Stomach (tissue), 8 donors: ENCODE measurements at regions not wholly inside any gene's neighbourhood (a gene's known extent, or its start where the extent isn't known, plus 50 kb on each side); places are given as distances from the start of the nearest gene placed in this dataset.

Experiments
- DNase-seq, 2 donors: peaks; one replicate each; pipeline versions ENCODE4 v3.0.0 to v3.0.0-alpha.2; 2013 to 2019
- H3K27ac ChIP-seq, 5 donors: fragments of 200-600 bp in 4 of 5; sonication (generic) in 4 of 5; one replicate each; pipeline ENCODE4 v1.5.1; 2013 to 2019; ENCODE audit warnings: mild to moderate bottlenecking in 1 of 5, moderate library complexity in 1 of 5
- H3K27me3 ChIP-seq, 3 donors: fragments of 200-600 bp; sonication (generic); one replicate each; pipeline ENCODE4 v1.5.1; 2017 to 2019; ENCODE audit warnings: mixed run types in 1 of 3
- H3K36me3 ChIP-seq, 4 donors: fragments of 200-600 bp; sonication (generic); 1 replicate in 3 of 4; 2 replicates in 1 of 4; pipeline ENCODE4 v1.5.1; 2016 to 2019
- H3K4me1 ChIP-seq, 4 donors: fragments of 200-600 bp; sonication (generic); one replicate each; pipeline ENCODE4 v1.5.1; 2016 to 2019
- H3K4me3 ChIP-seq, 4 donors: fragments of 200-600 bp; sonication (generic) in 3 of 4; one replicate each; pipeline ENCODE4 v1.5.1; 2016 to 2019; ENCODE audit warnings: mild to moderate bottlenecking in 1 of 4
- H3K9me3 ChIP-seq, 4 donors: fragments of 200-600 bp; sonication (generic); one replicate each; pipeline ENCODE4 v1.5.1; 2016 to 2019
- EP300 ChIP-seq: sonication (generic); formaldehyde crosslinking; IDR thresholded peaks from one replicate; pipeline ENCODE4 v1.6.1; 2017; ENCODE audit warnings: antibody characterized with exemption
- POLR2A ChIP-seq, 4 donors: fragments of 450-650 bp; IDR thresholded peaks; one replicate each; pipeline ENCODE4 v1.6.1; 2016; ENCODE audit warnings: antibody characterized with exemption in 4 of 4, control low read depth in 2 of 4, mild to moderate bottlenecking in 1 of 4, moderate library complexity in 1 of 4
- POLR2AphosphoS5 ChIP-seq, 3 donors: sonication (generic); formaldehyde crosslinking; IDR thresholded peaks; one replicate each; pipeline ENCODE4 v1.6.1; 2016; ENCODE audit warnings: antibody characterized with exemption in 3 of 3
- WGBS, 5 donors: extraction: QIAGEN DNeasy Blood & Tissue Kit in 3 of 5; methylation state at CpG; one replicate each; pipeline versions ENCODE4 v1.1.5 to v1.1.7; 2013 to 2018; 5-methylcytosine and 5-hydroxymethylcytosine counted together
- intact Hi-C: fragments of 100-400 bp; cut with DNase I; formaldehyde crosslinking; loops from one replicate; pipeline ENCODE4 v1.15.1; 2023; ENCODE audit warnings: low total_unique reads
- TF ChIP-seq, protein P1 (sequence below), 7 experiments: fragments of 450-650 bp in 4 of 7; fragments of 200-600 bp in 3 of 7; sonication (generic) in 3 of 7; IDR thresholded peaks; one replicate each; pipeline ENCODE4 v1.5.1; 2016 to 2019; ENCODE audit warnings: antibody characterized with exemption in 7 of 7, control low read depth in 2 of 7, mild to moderate bottlenecking in 1 of 7
- donor health status: healthy with polysubstance abuse.
- donor health status: Bipolar disorder and iron deficiency.
- donor health status: healthy.

GRCh38 chr2:133717497-133717896, 149.2 kb upstream of the NCKAP5 start:
- DNase-seq, result no peak
- no peak overlapping the region for H3K27ac ChIP-seq
- TF ChIP-seq, protein P1, sequence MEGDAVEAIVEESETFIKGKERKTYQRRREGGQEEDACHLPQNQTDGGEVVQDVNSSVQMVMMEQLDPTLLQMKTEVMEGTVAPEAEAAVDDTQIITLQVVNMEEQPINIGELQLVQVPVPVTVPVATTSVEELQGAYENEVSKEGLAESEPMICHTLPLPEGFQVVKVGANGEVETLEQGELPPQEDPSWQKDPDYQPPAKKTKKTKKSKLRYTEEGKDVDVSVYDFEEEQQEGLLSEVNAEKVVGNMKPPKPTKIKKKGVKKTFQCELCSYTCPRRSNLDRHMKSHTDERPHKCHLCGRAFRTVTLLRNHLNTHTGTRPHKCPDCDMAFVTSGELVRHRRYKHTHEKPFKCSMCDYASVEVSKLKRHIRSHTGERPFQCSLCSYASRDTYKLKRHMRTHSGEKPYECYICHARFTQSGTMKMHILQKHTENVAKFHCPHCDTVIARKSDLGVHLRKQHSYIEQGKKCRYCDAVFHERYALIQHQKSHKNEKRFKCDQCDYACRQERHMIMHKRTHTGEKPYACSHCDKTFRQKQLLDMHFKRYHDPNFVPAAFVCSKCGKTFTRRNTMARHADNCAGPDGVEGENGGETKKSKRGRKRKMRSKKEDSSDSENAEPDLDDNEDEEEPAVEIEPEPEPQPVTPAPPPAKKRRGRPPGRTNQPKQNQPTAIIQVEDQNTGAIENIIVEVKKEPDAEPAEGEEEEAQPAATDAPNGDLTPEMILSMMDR (IDR thresholded peaks at IDR 0.05), result no peak
- no peak for TF ChIP-seq EP300
- TF ChIP-seq POLR2AphosphoS5 (IDR thresholded peaks at IDR 0.05), result no peak
- TF ChIP-seq POLR2A (IDR thresholded peaks at IDR 0.05), result no peak
- WGBS, 5 donors, result 44 to 56% (median 48%) methylated on average over 3 of the region's 3 CpGs
- intact Hi-C loops, result no loop called here
- no peaks in the 10 kb centered on the region for H3K27me3 ChIP-seq
- no peaks in the 10 kb centered on the region for H3K9me3 ChIP-seq
- no peak overlapping the region for H3K4me3 ChIP-seq
- no peaks in the 10 kb centered on the region for H3K36me3 ChIP-seq
- no peaks in the 10 kb centered on the region for H3K4me1 ChIP-seq

DNA sequence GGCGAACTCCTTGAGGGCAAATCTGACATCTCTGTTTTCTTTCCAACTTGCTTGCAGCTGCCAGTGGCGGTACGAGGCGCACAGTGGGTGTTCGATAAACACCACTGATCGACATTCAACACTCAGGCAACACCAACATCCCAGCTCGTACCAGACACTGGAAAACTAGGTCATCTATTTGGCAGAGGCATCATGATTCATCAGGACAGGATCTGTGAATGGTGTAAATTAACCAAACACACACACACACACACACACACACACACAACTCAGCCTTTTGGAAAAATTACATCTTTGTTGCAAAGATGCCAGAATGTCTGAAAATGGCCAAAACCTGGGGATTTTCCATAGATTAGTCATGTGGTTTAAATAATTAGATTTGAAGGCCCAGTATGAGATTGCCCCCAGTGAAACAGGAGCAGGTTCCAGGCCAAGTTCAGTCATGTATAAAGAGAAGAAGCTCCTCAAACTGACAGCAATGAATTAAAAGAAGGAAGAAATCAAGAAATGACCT, 150.5 kb upstream of the NCKAP5 start:
- Histone ChIP-seq H3K4me1 (no peaks in the 10 kb centered on the region), H3K9me3 (no peaks in the 10 kb centered on the region), H3K27me3 (no peaks in the 10 kb centered on the region), H3K36me3 (no peaks in the 10 kb centered on the region), H3K27ac (no peak overlapping the region), H3K4me3 (no peak overlapping the region)
- 63 to 71% (median 66%) methylated on average over 7 of the region's 7 CpGs for WGBS, 5 donors
- TF ChIP-seq EP300, result no peak
- no peak for TF ChIP-seq POLR2A (IDR thresholded peaks at IDR 0.05)
- TF ChIP-seq POLR2AphosphoS5 (IDR thresholded peaks at IDR 0.05), result no peak
- TF ChIP-seq, protein P1 (IDR thresholded peaks at IDR 0.05), result no peak
- intact Hi-C loops, result no loop called here
- no peak for DNase-seq

- H3K27me3 ChIP-seq, result no peaks in the 10 kb centered on the region
- DNase-seq, result no peak
- H3K4me3 ChIP-seq, result no peak overlapping the region
- no peak for TF ChIP-seq POLR2A (IDR thresholded peaks at IDR 0.05)
- no peak for TF ChIP-seq POLR2AphosphoS5 (IDR thresholded peaks at IDR 0.05)
- TF ChIP-seq, protein P1 (IDR thresholded peaks at IDR 0.05), result no peak
- TF ChIP-seq EP300, result no peak
- H3K9me3 ChIP-seq, result no peaks in the 10 kb centered on the region
- no peaks in the 10 kb centered on the region for H3K4me1 ChIP-seq
- 90 to 100% (median 91%) methylated on average over 2 of the region's 2 CpGs for WGBS, 5 donors
- H3K36me3 ChIP-seq, result no peaks in the 10 kb centered on the region
- no peak overlapping the region for H3K27ac ChIP-seq
- intact Hi-C loops, result no loop called here
These were observed 152.2 kb upstream of the NCKAP5 start for GRCh38 chr2:133720429-133720828.

GRCh38 chr2:133721118-133721517, 152.9 kb upstream of the NCKAP5 start:
- WGBS, 5 donors, result 50 to 75% (median 69%) methylated on average over 3 of the region's 3 CpGs
- TF ChIP-seq EP300, result no peak
- TF ChIP-seq POLR2AphosphoS5 (IDR thresholded peaks at IDR 0.05), result no peak
- TF ChIP-seq POLR2A (IDR thresholded peaks at IDR 0.05), result no peak
- TF ChIP-seq, protein P1 (IDR thresholded peaks at IDR 0.05), result no peak
- Histone ChIP-seq H3K9me3 (no peaks in the 10 kb centered on the region), H3K27me3 (no peaks in the 10 kb centered on the region), H3K27ac (no peak overlapping the region), H3K4me3 (no peak overlapping the region), H3K36me3 (no peaks in the 10 kb centered on the region), H3K4me1 (no peaks in the 10 kb centered on the region)
- DNase-seq, result no peak
- intact Hi-C loops, result no loop called here
